SKM-1 treated with dmso at 0.1 percent for 144 hours (cell line): ENCODE measurements at regions not wholly inside any gene's neighbourhood (a gene's known extent, or its start where the extent isn't known, plus 50 kb on each side); places are given as distances from the start of the nearest gene placed in this dataset.
"Not testable (repeated sequence)": the region's sequence is repeated elsewhere in the genome, so short reads cannot be mapped to it uniquely, and the experiment has no call there.

Experiments
- DNase-seq: peaks from one replicate; lab custom pipeline; 2025; ENCODE audit not compliant: unreplicated experiment; lab: John Stamatoyannopoulos, UW

- no peak for DNase-seq
These were observed 517.0 kb downstream of the BTBD3 start for GRCh38 chr20:12434672-12435071.

- no peak for DNase-seq
These were observed 517.6 kb downstream of the BTBD3 start for GRCh38 chr20:12435268-12435667.

DNA sequence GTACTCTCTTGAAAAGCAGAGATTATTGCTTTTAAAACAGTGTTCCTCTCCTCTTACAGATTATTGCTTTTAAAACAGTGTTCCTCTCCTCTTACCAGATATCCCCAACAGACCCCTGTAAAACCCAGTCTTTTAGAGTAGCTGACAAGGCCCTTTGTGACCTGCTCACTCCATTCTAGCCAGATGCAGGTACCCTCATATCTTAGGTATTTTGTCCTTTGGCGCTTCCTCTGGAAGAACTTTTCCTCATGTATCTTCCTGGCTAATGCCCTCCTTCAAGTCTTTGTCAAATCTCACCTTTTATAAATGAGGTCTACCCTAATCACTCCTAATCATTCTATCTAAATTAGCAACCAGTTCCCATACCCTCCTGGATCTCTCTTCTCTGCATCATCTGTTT, 536.0 kb downstream of the BTBD3 start:
- DNase-seq, result no peak

DNA sequence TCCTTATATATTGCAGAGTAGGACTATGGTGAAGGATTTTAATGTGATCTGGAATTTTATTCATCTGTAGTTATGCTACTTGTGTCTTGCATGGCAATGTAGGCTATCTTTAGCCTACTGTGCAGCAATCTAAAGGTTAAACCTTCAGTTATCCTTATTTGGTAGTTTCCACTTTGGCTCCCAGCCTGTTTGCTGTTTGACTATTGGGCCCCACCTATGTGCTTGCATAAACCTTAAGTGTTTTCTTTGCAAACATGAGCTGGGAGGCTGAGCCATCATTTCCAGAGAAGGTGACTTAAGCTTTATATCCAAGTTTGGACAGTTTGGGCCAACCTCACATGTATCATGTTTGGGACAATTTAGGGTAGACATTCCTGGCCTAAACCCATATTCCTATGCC, 537.5 kb downstream of the BTBD3 start:
- no peak for DNase-seq

- DNase-seq, result no peak
These were observed 540.5 kb downstream of the BTBD3 start for GRCh38 chr20:12458241-12458640.

- DNase-seq, result no peak
These were observed 544.7 kb upstream of the SPTLC3 start for GRCh38 chr20:12464036-12464435.

GRCh38 chr20:12466915-12467314, 541.9 kb upstream of the SPTLC3 start:
- DNase-seq, result no peak

DNA sequence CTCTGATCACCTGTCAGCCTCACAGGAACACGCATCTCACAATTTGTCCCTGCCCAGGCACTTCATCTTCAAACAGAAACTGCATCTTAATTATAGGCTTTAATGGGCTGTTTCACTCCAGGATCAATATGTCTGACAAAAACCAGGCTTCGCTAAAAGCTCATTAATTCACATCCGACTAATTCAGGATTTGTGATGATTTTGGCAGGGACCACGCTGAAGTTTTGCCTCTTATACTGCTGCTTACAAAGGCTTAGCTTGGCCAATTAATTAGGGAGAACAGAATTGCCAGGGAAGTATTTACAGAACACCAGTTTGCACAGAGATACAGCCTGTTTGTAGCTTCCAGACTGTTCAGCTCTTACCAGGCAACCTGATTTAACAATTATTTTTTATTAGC, 541.0 kb upstream of the SPTLC3 start:
- DNase-seq, result no peak

DNA sequence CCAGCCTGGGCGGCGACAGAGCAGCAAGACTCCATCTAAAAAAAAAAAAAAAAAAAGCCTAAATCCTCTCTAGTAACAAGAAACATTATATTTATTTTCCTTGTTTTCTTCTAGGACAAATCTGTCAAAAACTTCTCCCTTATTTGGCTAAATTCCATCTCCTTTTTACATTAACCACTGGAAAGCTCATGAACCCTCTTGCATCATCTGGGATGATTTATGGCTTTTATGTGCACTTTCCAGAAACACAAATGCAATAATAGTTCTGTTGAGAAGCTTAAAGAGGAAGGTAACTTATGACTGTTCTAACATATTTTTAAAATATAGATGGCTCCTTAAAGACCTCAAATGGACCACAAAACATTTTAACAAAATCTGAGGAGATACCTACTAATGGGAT, 526.1 kb upstream of the SPTLC3 start:
- no peak for DNase-seq

DNA sequence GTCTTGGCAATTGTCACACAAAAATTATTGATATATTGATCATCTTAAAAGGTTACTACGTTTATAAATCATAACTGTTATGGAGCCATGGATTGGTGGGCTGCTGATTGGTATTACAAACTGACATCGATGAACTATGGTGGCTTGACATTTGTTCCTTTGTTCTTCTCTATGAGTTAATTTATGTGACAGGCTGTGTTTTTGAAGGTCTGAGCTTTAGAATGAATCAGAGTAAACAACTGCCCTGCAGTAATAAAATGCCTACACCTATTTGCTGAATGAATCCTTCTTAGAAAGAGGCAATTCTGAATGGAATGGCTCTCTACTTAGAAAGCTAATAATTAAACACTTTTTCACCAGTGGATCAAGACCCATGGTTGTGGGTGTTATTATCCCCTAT, 506.3 kb upstream of the SPTLC3 start:
- DNase-seq, result no peak

DNA sequence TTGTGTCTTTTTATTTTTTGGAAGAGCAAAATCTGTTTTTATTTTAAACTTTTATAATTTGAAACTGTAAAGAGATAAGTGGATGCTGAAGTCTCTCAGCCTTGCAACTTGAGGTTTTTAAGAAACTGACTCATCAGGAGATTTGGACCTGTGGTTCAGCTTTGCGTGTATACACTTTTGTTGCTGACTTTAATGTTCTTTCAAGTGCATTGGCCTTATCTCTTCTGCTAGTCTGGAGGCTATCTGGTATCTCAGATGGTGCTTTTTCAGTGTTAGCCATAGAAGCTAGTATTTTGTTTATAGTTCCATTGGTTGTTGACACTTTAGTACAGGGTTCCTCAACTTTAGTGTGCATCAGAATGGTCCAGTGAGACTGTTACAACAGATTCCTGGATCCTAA, 504.0 kb upstream of the SPTLC3 start:
- DNase-seq, result no peak

GRCh38 chr20:12511499-12511898, 497.3 kb upstream of the SPTLC3 start:
- DNase-seq, result no peak

DNA sequence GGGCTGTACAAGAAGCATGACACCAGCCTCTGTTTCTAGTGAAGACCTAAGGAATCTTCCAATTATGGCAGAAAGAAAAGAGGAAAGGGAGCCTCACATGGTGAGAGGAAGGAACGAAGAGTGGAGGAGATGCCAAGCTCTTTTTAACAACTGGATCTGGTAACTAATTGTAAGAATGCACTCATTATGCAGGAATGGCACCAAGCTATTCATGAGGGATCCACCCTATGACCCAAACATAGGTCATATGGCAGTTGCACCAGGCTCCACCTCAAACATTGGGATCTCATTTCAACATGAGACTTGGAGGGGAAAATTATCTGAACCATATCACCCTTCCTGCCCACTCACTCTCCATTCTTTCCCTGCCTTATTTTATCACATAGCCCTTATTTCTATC, 496.0 kb upstream of the SPTLC3 start:
- DNase-seq, result no peak

DNA sequence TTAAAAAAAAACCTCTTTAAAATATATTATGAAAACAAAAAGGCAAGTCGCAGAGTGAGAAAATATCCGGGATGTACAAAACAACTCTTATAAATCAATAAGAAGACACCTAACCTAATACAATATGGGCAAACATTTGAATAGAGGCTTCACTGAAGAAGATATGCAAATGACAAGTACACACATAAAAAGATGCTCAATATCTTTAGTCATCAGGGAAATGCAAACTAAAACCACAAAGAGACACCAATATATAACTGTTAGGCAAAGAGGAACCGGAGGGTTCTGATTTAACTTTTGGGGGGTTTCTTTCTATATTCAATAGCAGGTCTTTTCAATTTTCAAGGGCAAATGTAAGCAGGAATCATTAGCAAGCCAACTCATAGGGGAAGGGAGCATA, 480.7 kb upstream of the SPTLC3 start:
- no peak for DNase-seq

DNA sequence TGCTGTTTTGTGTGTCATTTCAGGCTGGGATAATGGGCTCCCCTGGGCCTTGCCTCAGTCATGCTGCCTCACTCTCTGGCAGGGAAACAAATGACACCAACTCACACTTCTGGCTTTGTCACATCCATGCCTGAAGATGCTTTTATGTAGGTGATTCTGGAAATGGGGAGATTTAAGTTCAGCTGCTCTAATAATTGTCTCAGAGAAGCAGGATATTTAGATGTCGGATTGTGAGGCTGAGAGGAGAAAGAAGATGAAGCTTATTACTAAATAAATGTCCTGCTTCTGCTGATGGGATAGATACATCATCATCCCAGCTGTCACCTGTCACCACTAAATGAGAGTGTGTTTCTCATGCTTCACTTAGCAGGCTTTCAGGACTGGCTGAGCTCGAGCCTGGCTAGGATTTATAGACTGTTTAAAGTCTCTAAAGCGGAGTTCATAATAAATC, 480.2 kb upstream of the SPTLC3 start:
- no peak for DNase-seq

DNA sequence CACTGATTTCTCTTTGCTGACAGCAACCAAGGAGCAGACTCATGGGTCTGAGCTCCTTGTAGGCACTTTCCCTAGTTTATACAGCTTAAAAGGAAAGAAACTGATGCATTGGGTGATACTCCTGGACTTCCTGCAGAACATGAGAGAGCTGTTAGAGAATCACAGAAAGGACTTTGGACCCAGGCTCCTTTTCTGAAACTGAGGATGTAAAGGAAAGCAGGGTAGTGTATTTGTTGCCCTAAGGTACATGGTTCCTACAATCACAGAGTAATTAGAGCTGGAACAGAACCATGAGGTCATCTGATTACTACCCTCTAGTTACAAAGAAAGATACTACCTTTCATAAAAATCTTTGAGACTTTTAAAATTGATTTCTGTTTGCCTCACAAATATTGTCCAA, 477.1 kb upstream of the SPTLC3 start:
- no peak for DNase-seq

- DNase-seq, result no peak
These were observed 473.5 kb upstream of the SPTLC3 start for GRCh38 chr20:12535316-12535715.

GRCh38 chr20:12535770-12536169, 473.0 kb upstream of the SPTLC3 start:
- DNase-seq, result no peak

DNA sequence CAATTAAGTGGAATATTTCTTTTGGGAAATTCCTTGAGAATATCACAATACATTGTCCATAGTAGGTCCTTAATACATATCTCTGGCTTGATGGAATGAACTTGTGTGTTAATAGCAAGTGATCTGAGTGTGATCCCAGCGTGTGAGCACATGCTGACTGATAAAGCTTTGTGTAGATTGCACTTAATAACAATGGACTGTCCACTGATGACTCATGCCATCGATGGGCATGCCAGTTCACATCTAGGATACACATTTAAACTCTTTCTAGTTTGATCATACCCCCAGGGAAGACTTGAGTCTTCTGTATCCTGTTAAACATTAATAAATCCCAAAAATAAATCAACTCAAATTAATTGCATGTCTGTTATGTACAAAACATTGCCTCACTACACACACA, 454.3 kb upstream of the SPTLC3 start:
- no peak for DNase-seq

- DNase-seq, result no peak
These were observed 453.4 kb upstream of the SPTLC3 start for GRCh38 chr20:12555369-12555768.

DNA sequence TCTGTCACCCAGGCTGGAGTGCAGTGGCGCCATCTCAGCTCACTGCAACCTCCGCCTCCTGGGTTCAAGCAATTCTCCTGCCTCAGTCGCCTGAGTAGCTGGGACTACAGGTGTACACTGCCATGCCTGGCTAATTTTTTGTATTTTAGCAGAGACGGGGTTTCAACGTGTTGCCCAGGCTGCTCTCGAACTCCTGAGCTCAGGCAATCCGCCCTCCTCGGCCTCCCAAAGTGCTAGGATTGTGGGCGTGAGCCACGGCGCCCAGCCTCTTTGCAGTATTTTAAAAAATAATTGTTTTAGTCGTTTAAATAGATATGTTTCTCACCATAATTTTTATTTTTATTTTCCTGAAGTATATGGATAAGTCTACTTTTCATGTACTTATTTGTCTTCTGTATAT, 452.9 kb upstream of the SPTLC3 start:
- not testable (repeated sequence) for DNase-seq

DNA sequence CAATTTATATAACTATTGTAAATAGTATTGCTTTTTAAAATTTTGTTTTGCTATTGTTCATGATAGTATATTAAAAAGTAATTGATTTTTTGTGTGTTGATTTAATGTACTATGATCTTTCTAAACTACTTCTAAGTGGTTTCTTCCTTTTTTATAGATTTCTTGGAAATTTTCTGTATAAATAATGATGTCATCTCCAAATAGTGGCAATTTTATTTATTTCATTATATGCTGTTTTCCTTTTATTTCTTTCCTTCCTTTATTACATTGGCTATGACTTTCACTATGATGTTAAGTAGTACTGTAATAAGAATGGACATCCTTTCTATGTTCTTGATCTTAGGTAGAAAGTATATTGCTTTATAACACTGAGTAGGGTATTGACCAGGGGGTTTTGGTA, 451.5 kb upstream of the SPTLC3 start:
- no peak for DNase-seq

- DNase-seq, result no peak
These were observed 443.8 kb upstream of the SPTLC3 start for GRCh38 chr20:12564979-12565378.

- no peak for DNase-seq
These were observed 442.2 kb upstream of the SPTLC3 start for GRCh38 chr20:12566596-12566995.
